ENCODE measurements at regions not wholly inside any gene's neighbourhood (a gene's known extent, or its start where the extent isn't known, plus 50 kb on each side); places are given as distances from the start of the nearest gene placed in this dataset.

DNA sequence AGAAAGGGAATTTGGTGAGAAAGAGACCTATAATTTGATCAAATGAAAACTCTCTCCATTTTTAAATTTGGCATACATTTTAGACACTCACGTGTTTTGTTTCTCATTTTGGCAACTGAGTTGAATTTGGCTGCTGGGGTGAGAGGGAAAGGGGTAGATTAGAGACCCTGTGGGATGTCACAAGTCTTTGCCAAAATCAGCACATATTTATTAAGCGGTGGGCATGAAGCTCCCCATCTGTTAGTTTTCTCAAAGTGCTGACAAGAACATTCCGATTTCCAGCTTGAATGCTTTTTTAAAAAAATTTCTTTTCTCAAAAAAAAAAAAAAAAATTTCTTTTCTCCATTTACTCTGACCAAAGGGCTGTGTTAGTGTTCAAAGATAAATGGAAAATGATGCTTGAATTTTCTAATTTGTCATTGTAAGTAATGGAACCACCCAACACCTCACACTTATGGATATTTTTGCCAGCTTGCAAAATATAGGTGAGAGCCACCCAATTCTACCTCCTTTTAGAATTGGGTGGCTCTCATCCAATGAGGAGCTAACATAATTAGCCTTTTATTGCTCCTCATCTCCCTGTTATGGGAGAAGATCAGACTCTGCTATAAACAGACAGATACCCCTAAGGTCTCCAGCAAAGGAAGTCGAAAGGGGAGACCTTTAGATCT lies 222.9 kb upstream of the FN1 start:
- Histone ChIP-seq H3K4me3 (ENCODE audit: low read depth in 1 of 2, low read length in 2 of 2) (no peak overlapping the region), H3K9me3 (ENCODE audit: control insufficient read depth in 1 of 2, low read length in 2 of 2) (no peaks in the 10 kb centered on the region), H3K27me3 (ENCODE audit: control insufficient read depth in 1 of 2, insufficient read depth in 2 of 2, low read length in 2 of 2) (no peaks in the 10 kb centered on the region), H3K36me3 (ENCODE audit: control insufficient read depth in 1 of 2, insufficient read depth in 2 of 2, low read length in 2 of 2) (no peaks in the 10 kb centered on the region), H3K27ac (ENCODE audit: low read depth, low read length) (no peak overlapping the region), H3K9ac (ENCODE audit: low read depth in 1 of 2, low read length in 2 of 2) (no peak overlapping the region), H3K4me1 (ENCODE audit: control insufficient read depth in 1 of 2, insufficient read depth in 2 of 2, low read length in 2 of 2) (no peaks in the 10 kb centered on the region)

DNA sequence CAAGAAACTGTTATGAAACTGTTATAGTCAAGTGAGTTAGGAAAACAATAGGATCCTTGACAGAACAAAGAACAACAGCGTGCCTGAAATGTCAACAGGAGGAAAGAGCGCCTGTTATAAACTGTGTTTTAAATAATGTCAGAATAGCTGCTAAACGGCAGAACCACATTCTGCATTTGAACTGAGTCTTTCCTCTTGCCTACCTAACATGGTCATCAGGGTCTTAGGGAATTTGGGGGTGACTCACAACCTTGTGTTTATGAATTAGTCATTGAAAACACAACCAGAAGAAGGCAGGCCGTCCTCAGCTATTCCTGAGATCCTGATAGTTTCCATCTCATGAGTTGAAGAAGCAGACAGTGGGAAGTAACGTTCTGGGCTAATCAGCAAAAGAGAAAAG lies 222.0 kb upstream of the FN1 start:
- H3K9ac ChIP-seq (ENCODE audit: low read depth in 1 of 2, low read length in 2 of 2), result no peak overlapping the region
- no peaks in the 10 kb centered on the region for H3K4me1 ChIP-seq (ENCODE audit: control insufficient read depth in 1 of 2, insufficient read depth in 2 of 2, low read length in 2 of 2)
- H3K9me3 ChIP-seq (ENCODE audit: control insufficient read depth in 1 of 2, low read length in 2 of 2), result no peaks in the 10 kb centered on the region
- no peak overlapping the region for H3K4me3 ChIP-seq (ENCODE audit: low read depth in 1 of 2, low read length in 2 of 2)
- no peak overlapping the region for H3K27ac ChIP-seq (ENCODE audit: low read depth, low read length)
- H3K36me3 ChIP-seq (ENCODE audit: control insufficient read depth in 1 of 2, insufficient read depth in 2 of 2, low read length in 2 of 2), result no peaks in the 10 kb centered on the region
- no peaks in the 10 kb centered on the region for H3K27me3 ChIP-seq (ENCODE audit: control insufficient read depth in 1 of 2, insufficient read depth in 2 of 2, low read length in 2 of 2)

DNA sequence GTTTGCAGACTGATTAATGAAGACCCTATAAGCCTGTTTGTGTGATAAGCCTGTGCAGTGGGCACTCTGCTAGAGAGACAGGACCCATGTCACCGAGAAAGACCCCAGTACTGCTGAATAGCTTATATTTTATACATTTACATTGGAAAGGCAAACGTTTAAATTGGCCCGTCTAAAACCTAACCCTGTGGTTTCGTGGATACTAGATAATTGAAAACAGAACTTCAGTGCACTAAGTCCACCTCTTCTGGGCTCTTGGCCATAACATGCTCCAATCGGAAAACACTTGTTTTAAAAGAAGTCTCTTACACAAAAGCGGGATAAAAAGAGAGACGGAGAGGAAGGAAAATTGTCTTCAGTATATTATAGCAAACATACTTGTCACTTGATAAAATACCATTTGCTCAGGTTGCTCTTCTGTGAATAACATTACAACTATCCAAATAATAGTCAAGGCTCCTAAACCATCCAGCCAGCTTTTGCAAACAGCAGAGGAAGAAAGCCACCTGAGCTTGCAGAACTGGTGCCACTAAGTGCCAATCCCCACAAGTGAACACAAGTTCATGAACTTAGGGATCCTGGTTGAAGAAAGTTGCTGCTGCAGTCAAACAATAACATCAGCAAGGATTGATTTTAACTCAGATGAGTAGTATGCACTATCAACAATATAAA lies 218.4 kb upstream of the FN1 start:
- H3K4me3 ChIP-seq (ENCODE audit: low read depth in 1 of 2, low read length in 2 of 2), result no peak overlapping the region
- H3K27ac ChIP-seq (ENCODE audit: low read depth, low read length), result no peak overlapping the region
- no peak overlapping the region for H3K9ac ChIP-seq (ENCODE audit: low read depth in 1 of 2, low read length in 2 of 2)

DNA sequence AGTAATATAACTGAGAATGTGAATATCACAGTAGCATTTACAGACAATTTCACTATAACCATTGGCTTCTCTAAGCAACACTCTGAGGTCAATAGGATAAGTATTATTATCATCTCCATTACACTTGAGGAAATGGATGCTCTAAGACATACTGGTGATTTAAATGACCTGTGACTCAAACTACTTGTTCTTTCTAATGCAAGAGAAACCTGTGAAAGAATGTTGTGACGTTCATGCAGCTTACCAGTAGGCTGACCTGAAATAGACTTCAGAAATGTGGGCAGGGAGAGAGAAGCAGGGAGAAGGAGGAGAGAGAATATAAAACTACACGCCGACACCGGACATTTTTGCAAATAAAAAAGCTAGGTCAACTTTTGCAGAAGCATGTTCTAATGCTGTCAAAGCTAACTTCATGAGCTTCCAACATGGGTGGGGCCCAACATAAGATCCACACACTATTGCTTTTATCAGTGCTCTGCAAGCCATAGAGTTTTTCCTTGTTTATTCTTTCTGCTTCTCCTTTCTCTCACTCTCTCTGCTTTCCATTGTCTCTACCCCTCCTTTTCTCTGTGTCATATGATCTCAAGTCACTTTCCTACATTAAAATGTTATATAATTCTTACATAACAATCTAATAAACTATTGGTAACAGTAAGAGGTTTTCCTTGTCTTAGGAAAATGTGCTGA lies 217.6 kb upstream of the FN1 start:
- no peak overlapping the region for H3K9ac ChIP-seq (ENCODE audit: low read depth in 1 of 2, low read length in 2 of 2)
- H3K27ac ChIP-seq (ENCODE audit: low read depth, low read length), result no peak overlapping the region
- H3K36me3 ChIP-seq (ENCODE audit: control insufficient read depth in 1 of 2, insufficient read depth in 2 of 2, low read length in 2 of 2), result no peaks in the 10 kb centered on the region
- H3K27me3 ChIP-seq (ENCODE audit: control insufficient read depth in 1 of 2, insufficient read depth in 2 of 2, low read length in 2 of 2), result no peaks in the 10 kb centered on the region
- no peaks in the 10 kb centered on the region for H3K4me1 ChIP-seq (ENCODE audit: control insufficient read depth in 1 of 2, insufficient read depth in 2 of 2, low read length in 2 of 2)
- no peaks in the 10 kb centered on the region for H3K9me3 ChIP-seq (ENCODE audit: control insufficient read depth in 1 of 2, low read length in 2 of 2)
- H3K4me3 ChIP-seq (ENCODE audit: low read depth in 1 of 2, low read length in 2 of 2), result no peak overlapping the region

More for the DNA sequence above, 218.4 kb upstream of the FN1 start:
- Histone ChIP-seq H3K4me1 (ENCODE audit: control insufficient read depth in 1 of 2, insufficient read depth in 2 of 2, low read length in 2 of 2) (no peaks in the 10 kb centered on the region), H3K9me3 (ENCODE audit: control insufficient read depth in 1 of 2, low read length in 2 of 2) (no peaks in the 10 kb centered on the region), H3K27me3 (ENCODE audit: control insufficient read depth in 1 of 2, insufficient read depth in 2 of 2, low read length in 2 of 2) (no peaks in the 10 kb centered on the region), H3K36me3 (ENCODE audit: control insufficient read depth in 1 of 2, insufficient read depth in 2 of 2, low read length in 2 of 2) (no peaks in the 10 kb centered on the region)

DNA sequence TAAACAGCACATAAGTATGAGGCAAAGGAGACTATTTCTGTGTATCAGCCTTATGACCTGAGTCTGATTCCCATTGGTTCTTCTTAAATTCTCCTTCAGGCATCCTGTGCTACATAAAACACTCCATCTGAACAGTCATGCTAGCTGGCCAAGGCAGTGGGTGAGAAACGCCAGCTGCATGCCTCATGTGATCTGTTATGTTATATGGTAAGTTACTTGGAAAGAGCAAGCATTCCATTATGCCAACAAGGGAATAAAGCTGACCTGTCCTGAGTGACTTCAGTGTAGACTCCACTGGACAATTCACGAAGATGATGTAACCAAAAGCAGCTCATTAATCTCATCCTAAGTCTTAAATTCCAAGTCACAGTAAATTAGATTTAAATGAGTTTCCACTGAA lies 216.5 kb upstream of the FN1 start:
- Histone ChIP-seq H3K27ac (ENCODE audit: low read depth, low read length) (no peak overlapping the region), H3K9me3 (ENCODE audit: control insufficient read depth in 1 of 2, low read length in 2 of 2) (no peaks in the 10 kb centered on the region), H3K4me1 (ENCODE audit: control insufficient read depth in 1 of 2, insufficient read depth in 2 of 2, low read length in 2 of 2) (no peaks in the 10 kb centered on the region), H3K27me3 (ENCODE audit: control insufficient read depth in 1 of 2, insufficient read depth in 2 of 2, low read length in 2 of 2) (no peaks in the 10 kb centered on the region), H3K36me3 (ENCODE audit: control insufficient read depth in 1 of 2, insufficient read depth in 2 of 2, low read length in 2 of 2) (no peaks in the 10 kb centered on the region), H3K4me3 (ENCODE audit: low read depth in 1 of 2, low read length in 2 of 2) (no peak overlapping the region), H3K9ac (ENCODE audit: low read depth in 1 of 2, low read length in 2 of 2) (no peak overlapping the region)

DNA sequence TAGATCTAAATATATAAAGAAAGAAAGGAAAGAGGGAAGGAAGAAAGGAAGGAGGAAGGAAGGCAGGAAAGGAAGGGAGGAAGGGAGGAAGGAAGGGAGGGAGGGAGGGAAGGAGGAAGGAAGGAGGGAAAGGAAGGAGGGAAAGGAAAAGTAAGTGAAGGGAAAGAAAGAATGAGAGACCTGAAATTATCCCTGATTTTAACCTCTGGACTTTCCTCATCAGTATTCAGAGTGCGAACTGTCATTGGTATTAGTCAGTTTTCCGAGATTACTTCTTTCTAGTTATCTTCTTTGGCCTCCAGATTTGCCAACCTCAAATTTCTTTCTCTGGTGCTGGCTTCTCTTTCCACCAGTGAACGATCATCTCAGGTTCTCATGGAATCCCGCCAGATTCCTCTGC lies 215.5 kb upstream of the FN1 start:
- H3K36me3 ChIP-seq (ENCODE audit: control insufficient read depth in 1 of 2, insufficient read depth in 2 of 2, low read length in 2 of 2), result no peaks in the 10 kb centered on the region
- H3K27me3 ChIP-seq (ENCODE audit: control insufficient read depth in 1 of 2, insufficient read depth in 2 of 2, low read length in 2 of 2), result no peaks in the 10 kb centered on the region
- no peaks in the 10 kb centered on the region for H3K9me3 ChIP-seq (ENCODE audit: control insufficient read depth in 1 of 2, low read length in 2 of 2)
- H3K4me3 ChIP-seq (ENCODE audit: low read depth in 1 of 2, low read length in 2 of 2), result no peak overlapping the region
- H3K4me1 ChIP-seq (ENCODE audit: control insufficient read depth in 1 of 2, insufficient read depth in 2 of 2, low read length in 2 of 2), result no peaks in the 10 kb centered on the region
- no peak overlapping the region for H3K27ac ChIP-seq (ENCODE audit: low read depth, low read length)
- H3K9ac ChIP-seq (ENCODE audit: low read depth in 1 of 2, low read length in 2 of 2), result no peak overlapping the region

DNA sequence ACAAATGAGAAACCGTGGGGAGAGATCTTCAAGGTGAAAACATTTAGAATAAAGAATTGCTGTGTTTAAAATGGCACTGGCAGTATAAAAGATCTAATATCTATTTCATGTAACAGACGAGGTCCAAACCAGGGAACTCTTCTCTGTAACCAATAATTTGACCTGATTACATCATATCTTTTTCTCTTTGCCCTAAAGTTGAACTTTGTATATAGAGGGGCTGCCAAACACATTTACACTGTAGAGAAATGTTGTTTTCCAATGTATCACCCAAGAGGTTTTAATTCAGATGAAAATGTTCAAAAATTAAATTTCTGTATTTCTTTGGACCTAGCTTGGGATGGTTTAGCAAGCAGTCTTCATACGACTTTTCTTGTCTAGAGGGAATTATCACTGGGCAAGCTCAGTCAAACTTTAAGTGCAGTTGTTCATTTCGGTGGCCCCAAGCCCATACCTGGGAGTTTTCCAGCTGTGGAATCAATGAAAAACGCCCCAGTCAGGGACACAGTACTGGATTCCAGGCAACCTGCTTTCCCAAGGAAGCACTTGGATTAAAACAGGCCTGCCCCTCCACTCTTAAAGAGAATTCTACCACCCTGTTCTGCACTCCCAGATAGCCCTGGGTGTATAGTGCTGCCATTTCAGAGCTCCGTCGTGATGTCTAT lies 208.5 kb upstream of the FN1 start:
- Histone ChIP-seq H3K4me3 (ENCODE audit: low read depth in 1 of 2, low read length in 2 of 2) (no peak overlapping the region), H3K36me3 (ENCODE audit: control insufficient read depth in 1 of 2, insufficient read depth in 2 of 2, low read length in 2 of 2) (no peaks in the 10 kb centered on the region), H3K9ac (ENCODE audit: low read depth in 1 of 2, low read length in 2 of 2) (no peak overlapping the region), H3K27ac (ENCODE audit: low read depth, low read length) (no peak overlapping the region), H3K27me3 (ENCODE audit: control insufficient read depth in 1 of 2, insufficient read depth in 2 of 2, low read length in 2 of 2) (no peaks in the 10 kb centered on the region), H3K4me1 (ENCODE audit: control insufficient read depth in 1 of 2, insufficient read depth in 2 of 2, low read length in 2 of 2) (no peaks in the 10 kb centered on the region), H3K9me3 (ENCODE audit: control insufficient read depth in 1 of 2, low read length in 2 of 2) (no peaks in the 10 kb centered on the region)

DNA sequence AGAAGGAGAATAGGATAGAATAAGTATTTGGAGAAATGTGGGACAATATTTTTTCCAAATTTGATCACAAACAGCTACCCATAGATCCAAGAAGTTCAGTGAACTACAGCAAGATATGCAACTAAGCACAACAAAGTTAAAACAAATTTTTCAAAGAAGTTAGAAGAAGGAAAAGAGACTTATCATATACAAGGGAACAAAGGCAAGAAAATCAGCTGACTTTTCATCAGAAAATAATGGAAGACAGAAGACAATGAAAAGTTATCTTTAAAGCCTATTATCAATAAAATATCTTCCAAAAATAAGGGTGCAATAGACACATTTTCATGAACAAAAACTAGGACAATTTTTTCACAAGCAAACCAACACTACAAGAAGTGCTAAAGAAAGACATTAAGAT lies 202.8 kb upstream of the FN1 start:
- Histone ChIP-seq H3K9me3 (ENCODE audit: control insufficient read depth in 1 of 2, low read length in 2 of 2) (peaks cover 0 to 3% of the 10 kb centered on the region in 2 donors), H3K4me1 (ENCODE audit: control insufficient read depth in 1 of 2, insufficient read depth in 2 of 2, low read length in 2 of 2) (no peaks in the 10 kb centered on the region), H3K4me3 (ENCODE audit: low read depth in 1 of 2, low read length in 2 of 2) (no peak overlapping the region), H3K9ac (ENCODE audit: low read depth in 1 of 2, low read length in 2 of 2) (no peak overlapping the region), H3K27ac (ENCODE audit: low read depth, low read length) (no peak overlapping the region), H3K36me3 (ENCODE audit: control insufficient read depth in 1 of 2, insufficient read depth in 2 of 2, low read length in 2 of 2) (no peaks in the 10 kb centered on the region), H3K27me3 (ENCODE audit: control insufficient read depth in 1 of 2, insufficient read depth in 2 of 2, low read length in 2 of 2) (no peaks in the 10 kb centered on the region)

DNA sequence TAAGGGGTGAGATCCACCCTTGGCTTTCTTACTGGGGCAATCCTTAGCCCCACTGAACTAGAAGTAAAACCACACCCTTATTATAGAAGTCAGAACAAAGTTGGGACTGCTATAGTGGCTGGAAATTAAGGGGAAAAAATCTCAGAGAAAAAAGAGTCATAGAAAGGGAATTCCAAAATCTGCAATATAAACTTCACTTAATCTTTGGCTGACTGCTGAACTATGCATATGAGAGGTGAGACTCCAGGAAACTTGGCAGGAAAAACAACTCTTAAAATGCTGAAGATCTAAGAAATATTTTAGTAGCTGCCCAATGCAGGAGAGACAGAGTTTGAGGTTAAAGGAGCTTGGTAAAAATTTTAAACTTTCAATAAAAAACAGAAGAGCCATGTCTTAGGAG lies 201.8 kb upstream of the FN1 start:
- no peak overlapping the region for H3K4me3 ChIP-seq (ENCODE audit: low read depth in 1 of 2, low read length in 2 of 2)
- H3K9ac ChIP-seq (ENCODE audit: low read depth in 1 of 2, low read length in 2 of 2), result no peak overlapping the region
- peaks cover 4 to 6% of the 10 kb centered on the region in 2 donors for H3K9me3 ChIP-seq (ENCODE audit: control insufficient read depth in 1 of 2, low read length in 2 of 2)
- no peaks in the 10 kb centered on the region for H3K27me3 ChIP-seq (ENCODE audit: control insufficient read depth in 1 of 2, insufficient read depth in 2 of 2, low read length in 2 of 2)
- no peaks in the 10 kb centered on the region for H3K4me1 ChIP-seq (ENCODE audit: control insufficient read depth in 1 of 2, insufficient read depth in 2 of 2, low read length in 2 of 2)
- no peaks in the 10 kb centered on the region for H3K36me3 ChIP-seq (ENCODE audit: control insufficient read depth in 1 of 2, insufficient read depth in 2 of 2, low read length in 2 of 2)
- no peak overlapping the region for H3K27ac ChIP-seq (ENCODE audit: low read depth, low read length)

DNA sequence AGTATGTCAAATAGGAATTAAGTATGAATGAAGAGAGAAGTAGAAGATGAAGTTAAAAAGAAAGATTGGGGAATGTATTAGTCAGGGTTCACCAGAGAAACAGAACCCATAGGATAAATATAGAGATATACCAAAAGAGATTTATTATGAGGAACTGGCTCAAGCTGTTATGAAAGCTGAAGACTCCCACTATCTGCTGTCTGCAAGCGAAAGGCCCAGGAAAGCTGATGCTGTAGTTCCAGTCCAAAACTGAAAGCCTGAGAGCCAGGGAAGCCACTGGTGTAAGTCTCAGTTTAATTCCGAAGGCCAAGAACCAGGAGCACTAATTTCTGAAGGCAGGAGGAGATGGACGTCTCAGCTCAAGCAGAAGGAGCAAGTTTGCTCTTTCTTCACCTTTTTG lies 200.9 kb upstream of the FN1 start:
- peaks cover 4 to 6% of the 10 kb centered on the region in 2 donors for H3K9me3 ChIP-seq (ENCODE audit: control insufficient read depth in 1 of 2, low read length in 2 of 2)

More for the DNA sequence above, 200.9 kb upstream of the FN1 start:
- Histone ChIP-seq H3K36me3 (ENCODE audit: control insufficient read depth in 1 of 2, insufficient read depth in 2 of 2, low read length in 2 of 2) (no peaks in the 10 kb centered on the region), H3K9ac (ENCODE audit: low read depth in 1 of 2, low read length in 2 of 2) (no peak overlapping the region), H3K27ac (ENCODE audit: low read depth, low read length) (no peak overlapping the region), H3K4me3 (ENCODE audit: low read depth in 1 of 2, low read length in 2 of 2) (no peak overlapping the region), H3K4me1 (ENCODE audit: control insufficient read depth in 1 of 2, insufficient read depth in 2 of 2, low read length in 2 of 2) (no peaks in the 10 kb centered on the region), H3K27me3 (ENCODE audit: control insufficient read depth in 1 of 2, insufficient read depth in 2 of 2, low read length in 2 of 2) (no peaks in the 10 kb centered on the region)

Data from duodenal mucosa (tissue), 2 donors.